Esophagus squamous epithelium (tissue), 4 donors: ENCODE measurements at regions not wholly inside any gene's neighbourhood (a gene's known extent, or its start where the extent isn't known, plus 50 kb on each side); places are given as distances from the start of the nearest gene placed in this dataset.
"Not testable (repeated sequence)": the region's sequence is repeated elsewhere in the genome, so short reads cannot be mapped to it uniquely, and the experiment has no call there.

Experiments
- CTCF ChIP-seq, 6 experiments: fragments of 450-650 bp in 4 of 6; fragments of 200-600 bp in 2 of 6; sonication (generic) in 2 of 6; IDR thresholded peaks; one replicate each; pipeline ENCODE4 v1.5.1; 2016 to 2019; ENCODE audit warnings: antibody characterized with exemption in 6 of 6, mild to moderate bottlenecking in 4 of 6, moderate library complexity in 4 of 6
- POLR2A ChIP-seq, 4 donors: fragments of 450-650 bp; IDR thresholded peaks; one replicate each; pipeline ENCODE4 v1.6.1; 2017; ENCODE audit warnings: antibody characterized with exemption in 4 of 4, mild to moderate bottlenecking in 4 of 4, moderate library complexity in 3 of 4

- TF ChIP-seq CTCF, POLR2A (IDR thresholded peaks at IDR 0.05): not testable (repeated sequence)
These were observed 290.6 kb upstream of the MEIS1 start for GRCh38 chr2:66144324-66144723.
